ENCODE measurements at regions not wholly inside any gene's neighbourhood (a gene's known extent, or its start where the extent isn't known, plus 50 kb on each side); places are given as distances from the start of the nearest gene placed in this dataset.

GRCh38 chr7:45391618-45392451 is 182.3 kb upstream of the ADCY1 start:
- TF ChIP-seq CTCF (IDR thresholded peaks at IDR 0.05) (no peak), EP300 (IDR thresholded peaks at IDR 0.05) (no peak), POLR2A (IDR thresholded peaks at IDR 0.05) (no peak)
